ENCODE measurements at regions not wholly inside any gene's neighbourhood (a gene's known extent, or its start where the extent isn't known, plus 50 kb on each side); places are given as distances from the start of the nearest gene placed in this dataset.

DNA sequence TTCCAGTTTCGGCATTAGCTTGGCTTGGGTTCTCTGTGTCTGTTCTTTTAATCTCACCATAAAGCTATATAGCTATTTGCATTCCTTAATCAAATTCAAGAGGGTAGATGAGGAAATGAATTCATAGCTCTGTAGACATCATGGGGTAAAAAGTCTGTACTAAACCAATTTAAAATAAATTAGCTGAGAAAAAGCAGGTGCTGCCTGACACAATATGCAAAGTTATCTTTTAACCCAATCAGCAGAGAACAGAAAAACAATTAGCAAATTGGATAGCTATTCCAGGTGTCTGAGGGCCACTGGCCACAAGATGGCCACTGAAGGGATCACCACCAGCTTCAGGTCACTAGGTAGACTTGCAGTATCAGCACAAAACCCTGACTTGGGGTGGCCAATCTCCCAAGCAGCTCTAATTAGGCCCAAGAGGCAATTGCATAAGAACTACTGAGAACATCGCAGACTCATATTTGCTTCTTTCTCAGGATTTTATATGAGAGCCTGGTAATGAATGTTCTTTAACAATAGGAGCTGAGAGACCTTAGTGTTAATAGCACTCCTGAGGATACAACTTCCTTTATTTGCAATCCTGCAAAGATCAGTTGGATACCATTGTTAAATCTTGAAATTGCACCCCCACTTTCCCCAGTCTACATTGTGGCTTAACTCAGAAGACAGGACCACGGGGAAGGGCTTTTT is 494.3 kb downstream of the PDCD6IP start:
- no peak for DNase-seq

GRCh38 chr3:34294240-34294639 is 495.8 kb downstream of the PDCD6IP start:
- DNase-seq: no peak

DNA sequence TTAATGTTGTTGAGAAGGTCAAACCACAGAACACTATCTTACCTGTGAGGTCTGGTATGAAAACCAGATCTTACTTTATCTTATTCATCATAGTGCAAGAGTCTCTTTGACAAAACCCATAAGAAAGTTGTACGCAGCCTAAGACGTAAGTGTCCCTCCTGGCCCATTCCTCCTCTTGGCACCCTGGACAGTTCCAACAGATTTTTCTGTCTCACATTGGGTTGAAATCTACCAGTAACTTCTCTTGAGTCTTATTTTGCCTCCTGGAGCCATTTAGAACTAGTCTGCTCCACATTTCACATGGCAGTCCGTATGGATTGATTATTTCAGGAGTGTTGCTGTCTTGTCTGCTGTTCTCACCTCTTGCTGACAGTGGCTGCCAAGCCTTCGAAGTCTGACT is 498.4 kb downstream of the PDCD6IP start:
- DNase-seq: no peak

- no peak for DNase-seq
These were observed 500.2 kb downstream of the PDCD6IP start for GRCh38 chr3:34298653-34299052.

- no peak for DNase-seq
These were observed 502.2 kb downstream of the PDCD6IP start for GRCh38 chr3:34300621-34301020.

GRCh38 chr3:34301313-34301712 is 502.9 kb downstream of the PDCD6IP start:
- no peak for DNase-seq

GRCh38 chr3:34305266-34305665 is 506.8 kb downstream of the PDCD6IP start:
- DNase-seq: no peak

GRCh38 chr3:34312684-34313083 is 514.3 kb downstream of the PDCD6IP start:
- DNase-seq: peak; percentile 75 to 83

GRCh38 chr3:34319881-34320280 is 521.5 kb downstream of the PDCD6IP start:
- no peak for DNase-seq

DNA sequence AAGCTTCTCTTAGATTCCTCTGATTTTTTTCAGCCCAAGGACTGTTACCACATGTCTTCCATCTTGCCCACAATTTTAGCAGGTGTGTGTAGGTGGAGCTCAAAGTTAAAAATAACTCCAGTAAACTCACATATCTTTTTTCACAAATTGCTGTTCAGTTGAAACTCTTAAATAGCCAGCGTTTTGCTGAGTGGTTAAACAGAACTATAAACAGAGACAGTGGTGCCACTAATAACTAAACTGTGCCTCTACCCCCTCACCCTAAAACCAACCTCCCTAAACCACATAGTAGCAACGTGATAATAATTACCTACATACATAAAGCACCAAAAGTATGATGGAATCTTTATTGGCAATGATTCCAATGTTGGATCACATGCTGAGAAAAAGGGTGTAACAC is 525.1 kb downstream of the PDCD6IP start:
- DNase-seq: no peak

GRCh38 chr3:34346656-34347055 is 548.2 kb downstream of the PDCD6IP start:
- no peak for DNase-seq

DNA sequence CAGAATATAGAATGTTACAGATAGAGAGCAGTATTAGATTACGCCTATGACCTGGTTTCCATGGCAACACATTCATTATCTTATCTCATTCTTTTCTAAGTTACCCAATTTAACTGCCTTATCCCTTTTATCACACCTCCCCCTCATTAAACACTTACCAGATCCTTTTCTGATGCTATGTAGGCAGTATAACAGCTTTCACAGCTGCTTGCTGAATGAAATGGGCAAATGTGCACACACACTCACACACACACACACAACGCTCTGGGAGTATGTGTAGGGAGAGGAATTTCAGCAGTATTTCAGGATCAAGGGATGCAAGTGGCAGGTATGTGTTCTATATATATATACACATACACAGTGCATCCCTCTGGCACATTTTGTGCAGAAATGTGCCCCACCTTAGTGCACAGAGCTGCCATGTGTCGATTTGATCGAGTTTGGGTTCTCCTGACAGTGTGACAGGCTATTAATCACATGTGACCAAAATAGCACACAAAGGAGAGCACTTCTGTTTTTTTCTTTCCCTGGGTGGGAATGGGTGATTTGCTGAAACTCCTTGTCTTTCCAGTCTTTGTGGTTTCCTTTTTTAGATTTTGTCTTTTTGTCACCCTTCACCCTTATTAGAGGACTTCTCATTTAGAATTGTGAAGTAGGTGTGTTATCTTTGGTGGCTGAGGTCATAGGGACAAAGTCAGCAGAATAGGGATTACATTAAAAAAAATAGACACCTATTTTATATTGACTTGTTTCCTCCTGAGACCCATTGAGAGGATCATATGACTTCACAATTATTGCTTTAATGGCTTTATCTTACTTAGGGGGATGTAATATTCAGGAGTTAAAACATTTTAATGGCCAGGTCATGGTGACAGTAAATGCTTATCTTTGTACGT is 553.7 kb downstream of the PDCD6IP start:
- DNase-seq: no peak

- DNase-seq: no peak
These were observed 554.4 kb downstream of the PDCD6IP start for GRCh38 chr3:34352778-34353331.

DNA sequence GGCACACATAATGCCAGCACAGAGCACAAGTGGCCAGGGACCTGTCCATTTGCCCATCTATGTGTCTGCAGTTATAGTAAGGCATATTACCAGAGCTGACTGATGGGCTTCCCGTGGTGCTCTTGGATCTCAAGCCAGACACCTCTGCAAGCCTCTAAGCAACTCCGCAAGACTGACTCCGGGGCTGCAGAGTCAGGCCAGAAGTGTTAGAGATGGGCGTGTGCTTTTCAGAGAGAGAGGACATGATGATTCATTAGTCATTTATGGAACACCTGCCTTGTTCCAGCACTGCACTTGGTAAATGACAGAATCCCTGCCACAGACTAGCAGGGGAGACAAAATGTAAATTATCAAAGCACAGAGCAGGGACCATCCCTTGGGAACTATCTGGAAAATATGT is 559.0 kb downstream of the PDCD6IP start:
- DNase-seq: no peak

DNA sequence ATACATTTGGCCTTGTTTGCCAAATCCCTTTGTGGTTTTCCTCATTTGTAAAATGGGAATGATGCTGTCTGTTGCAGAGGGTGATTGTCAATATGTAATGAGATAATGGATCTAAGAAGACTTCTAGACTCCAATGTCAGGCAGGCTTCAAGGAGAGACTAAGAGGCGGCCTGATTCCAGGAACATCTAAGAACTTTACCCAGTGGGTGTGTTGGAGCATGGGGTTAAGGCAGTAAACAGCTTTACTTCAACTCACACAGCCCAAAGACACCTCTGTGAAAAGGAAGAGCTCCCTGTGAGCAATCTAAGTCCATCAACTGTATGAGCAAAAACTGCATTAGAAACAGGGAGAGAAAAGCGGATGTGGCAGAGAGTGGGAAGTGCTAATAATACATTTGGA is 560.6 kb downstream of the PDCD6IP start:
- no peak for DNase-seq

- no peak for DNase-seq
These were observed 562.3 kb downstream of the PDCD6IP start for GRCh38 chr3:34360713-34361112.

- no peak for DNase-seq
These were observed 563.5 kb downstream of the PDCD6IP start for GRCh38 chr3:34361921-34362320.

DNA sequence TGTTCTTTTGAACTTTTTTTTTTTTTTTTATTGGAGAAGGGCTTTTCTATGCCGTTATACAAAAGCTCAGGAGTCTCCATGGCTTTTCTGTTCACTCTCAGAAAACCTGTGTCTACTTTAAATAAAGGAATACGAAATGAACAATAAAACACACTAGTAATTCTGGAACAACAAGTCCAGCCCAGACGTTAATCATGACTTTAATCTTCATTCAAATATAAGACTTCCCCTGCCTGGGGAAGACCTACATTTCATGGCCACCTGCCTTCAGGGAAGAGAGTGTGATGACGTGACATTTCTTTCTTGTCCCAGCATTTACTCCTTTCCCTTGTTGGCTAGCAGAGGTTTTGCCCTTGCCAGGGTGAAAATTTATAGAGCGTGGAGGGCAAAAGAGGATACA is 564.5 kb downstream of the PDCD6IP start:
- DNase-seq: no peak

DNA sequence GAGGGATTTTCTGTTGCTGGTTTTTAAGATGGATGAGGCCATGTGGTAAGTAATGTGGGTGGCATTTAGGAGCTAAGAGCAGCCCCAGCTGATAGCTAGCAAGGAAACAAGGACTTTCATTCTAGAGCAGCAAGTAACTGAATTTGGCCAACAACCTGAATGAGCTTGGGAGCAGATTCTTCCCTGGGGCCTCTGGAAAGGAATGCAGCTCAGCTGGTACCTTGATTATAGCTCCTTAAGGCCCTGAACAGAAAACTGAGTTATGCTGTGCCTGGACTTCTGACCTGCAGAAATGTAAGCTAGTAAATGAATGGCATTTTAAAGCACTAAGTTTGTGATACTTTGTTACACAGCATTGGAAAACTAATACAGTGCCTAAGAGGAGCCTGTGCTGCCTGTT is 565.5 kb downstream of the PDCD6IP start:
- no peak for DNase-seq

GRCh38 chr3:34364335-34364734 is 565.9 kb downstream of the PDCD6IP start:
- no peak for DNase-seq

- no peak for DNase-seq
These were observed 566.8 kb downstream of the PDCD6IP start for GRCh38 chr3:34365231-34365630.

GRCh38 chr3:34365771-34366170 is 567.3 kb downstream of the PDCD6IP start:
- no peak for DNase-seq

- DNase-seq: no peak
These were observed 569.1 kb downstream of the PDCD6IP start for GRCh38 chr3:34367521-34367920.

Data from right lung (tissue), 2 donors.